Mucosa of descending colon (tissue), 3 donors: ENCODE measurements at regions not wholly inside any gene's neighbourhood (a gene's known extent, or its start where the extent isn't known, plus 50 kb on each side); places are given as distances from the start of the nearest gene placed in this dataset.

Experiments used
- ATAC-seq: fragments of 200-7000 bp; cut with Tn5 transposase; one replicate; pipeline ENCODE4 v1.9.1; 2020; ENCODE audit warnings: mild to moderate bottlenecking, moderate library complexity
- DNase-seq, 3 donors: peaks; one replicate each; pipeline ENCODE4 v3.0.0-alpha.2; 2020
- H3K36me3 ChIP-seq: fragments of 200-600 bp; one replicate; pipeline ENCODE4 v1.8.0; 2021; ENCODE audit warnings: low read depth, mild to moderate bottlenecking
- H3K4me1 ChIP-seq: fragments of 200-600 bp; one replicate; pipeline ENCODE4 v1.8.0; 2021; ENCODE audit warnings: low read depth, mild to moderate bottlenecking
- H3K4me3 ChIP-seq: fragments of 200-600 bp; one replicate; pipeline ENCODE4 v1.8.0; 2021; ENCODE audit warnings: mild to moderate bottlenecking
- H3K9me3 ChIP-seq: fragments of 200-600 bp; one replicate; pipeline ENCODE4 v1.8.0; 2021; ENCODE audit warnings: mild to moderate bottlenecking
- intact Hi-C, 2 donors: fragments of 100-400 bp; cut with DNase I in 1 of 2; cut with micrococcal nuclease in 1 of 2; formaldehyde crosslinking; loops; one replicate each; pipeline versions ENCODE4 v1.11.0 to v1.11.1; 2022; cut with DNase I, micrococcal nuclease
- TF ChIP-seq, protein P1 (sequence below): fragments of 200-600 bp; IDR thresholded peaks from one replicate; pipeline ENCODE4 v1.8.0; 2022; ENCODE audit warnings: antibody characterized with exemption, mild to moderate bottlenecking
- donor health status: DM: no; HTN: no; CAD: no; lungs with moderate emphysema.
- donor health status: DM: no; HTN: no; CAD: no.
- donor health status: DM: no; HTN: yes; CAD: no.

- Histone ChIP-seq H3K36me3 (no peaks in the 10 kb centered on the region), H3K4me1 (no peaks in the 10 kb centered on the region), H3K4me3 (no peak overlapping the region), H3K9me3 (no peaks in the 10 kb centered on the region)
- DNase-seq (no peak), ATAC-seq (no peak)
- TF ChIP-seq, protein P1, sequence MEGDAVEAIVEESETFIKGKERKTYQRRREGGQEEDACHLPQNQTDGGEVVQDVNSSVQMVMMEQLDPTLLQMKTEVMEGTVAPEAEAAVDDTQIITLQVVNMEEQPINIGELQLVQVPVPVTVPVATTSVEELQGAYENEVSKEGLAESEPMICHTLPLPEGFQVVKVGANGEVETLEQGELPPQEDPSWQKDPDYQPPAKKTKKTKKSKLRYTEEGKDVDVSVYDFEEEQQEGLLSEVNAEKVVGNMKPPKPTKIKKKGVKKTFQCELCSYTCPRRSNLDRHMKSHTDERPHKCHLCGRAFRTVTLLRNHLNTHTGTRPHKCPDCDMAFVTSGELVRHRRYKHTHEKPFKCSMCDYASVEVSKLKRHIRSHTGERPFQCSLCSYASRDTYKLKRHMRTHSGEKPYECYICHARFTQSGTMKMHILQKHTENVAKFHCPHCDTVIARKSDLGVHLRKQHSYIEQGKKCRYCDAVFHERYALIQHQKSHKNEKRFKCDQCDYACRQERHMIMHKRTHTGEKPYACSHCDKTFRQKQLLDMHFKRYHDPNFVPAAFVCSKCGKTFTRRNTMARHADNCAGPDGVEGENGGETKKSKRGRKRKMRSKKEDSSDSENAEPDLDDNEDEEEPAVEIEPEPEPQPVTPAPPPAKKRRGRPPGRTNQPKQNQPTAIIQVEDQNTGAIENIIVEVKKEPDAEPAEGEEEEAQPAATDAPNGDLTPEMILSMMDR, result no peak
- intact Hi-C loops, result no loop called here
Observed at GRCh38 chr11:80048513-80048912, 607.7 kb upstream of the TENM4 start.

- TF ChIP-seq, protein P1, result no peak
- Histone ChIP-seq H3K4me3 (no peak overlapping the region), H3K4me1 (no peaks in the 10 kb centered on the region), H3K9me3 (no peaks in the 10 kb centered on the region), H3K36me3 (no peaks in the 10 kb centered on the region)
- DNase-seq, result no peak
- intact Hi-C loops, result no loop called here
- ATAC-seq, result no peak
Observed at GRCh38 chr11:80041136-80042000, 600.5 kb upstream of the TENM4 start.

- TF ChIP-seq, protein P1, result no peak
- DNase-seq (no peak), ATAC-seq (no peak)
- Histone ChIP-seq H3K36me3 (no peaks in the 10 kb centered on the region), H3K4me3 (no peak overlapping the region), H3K9me3 (no peaks in the 10 kb centered on the region), H3K4me1 (no peaks in the 10 kb centered on the region)
- intact Hi-C loops, result no loop called here
Observed at GRCh38 chr11:80034801-80035200, 594.0 kb upstream of the TENM4 start.

GRCh38 chr11:80031014-80031600 is 590.3 kb upstream of the TENM4 start:
- ATAC-seq, result peak; percentile 83

GRCh38 chr11:80028998-80029397 is 588.2 kb upstream of the TENM4 start:
- no peaks in the 10 kb centered on the region for H3K36me3 ChIP-seq
- no peaks in the 10 kb centered on the region for H3K9me3 ChIP-seq
- H3K4me1 ChIP-seq, result no peaks in the 10 kb centered on the region
- TF ChIP-seq, protein P1, result no peak
- no peak overlapping the region for H3K4me3 ChIP-seq
- intact Hi-C loops, result no loop called here
- ATAC-seq, result no peak
- no peak for DNase-seq

More at GRCh38 chr11:80031014-80031600, 590.3 kb upstream of the TENM4 start:
- intact Hi-C loops, result no loop called here
- TF ChIP-seq, protein P1, result no peak
- no peak for DNase-seq
- H3K9me3 ChIP-seq, result no peaks in the 10 kb centered on the region
- no peaks in the 10 kb centered on the region for H3K36me3 ChIP-seq
- H3K4me1 ChIP-seq, result no peaks in the 10 kb centered on the region
- H3K4me3 ChIP-seq, result no peak overlapping the region
